ENCODE measurements at regions not wholly inside any gene's neighbourhood (a gene's known extent, or its start where the extent isn't known, plus 50 kb on each side); places are given as distances from the start of the nearest gene placed in this dataset.
A peak's percentile ranks its signal among the peaks of the same experiment; 100 is the strongest.
"Not testable (repeated sequence)": the region's sequence is repeated elsewhere in the genome, so short reads cannot be mapped to it uniquely, and the experiment has no call there.

GRCh38 chr3:98657457-98657856 lies 64.0 kb upstream of the CPOX start:
- TF ChIP-seq CTCF (conservative IDR thresholded peaks at IDR 0.05; ENCODE audit: control insufficient read depth, insufficient read depth, low read depth, low read length): no peak
- peak; percentile 9 for DNase-seq (ENCODE audit: low read depth)
- no peak overlapping the region for H3K4me3 ChIP-seq (ENCODE audit: control insufficient read depth, low read depth, low read length)

GRCh38 chr3:98662699-98663098 lies 69.3 kb upstream of the CPOX start:
- no peak overlapping the region for H3K4me3 ChIP-seq (ENCODE audit: control insufficient read depth, low read depth, low read length)
- no peak for TF ChIP-seq CTCF (conservative IDR thresholded peaks at IDR 0.05; ENCODE audit: control insufficient read depth, insufficient read depth, low read depth, low read length)
- DNase-seq (ENCODE audit: low read depth): no peak

- no peak overlapping the region for H3K4me3 ChIP-seq (ENCODE audit: control insufficient read depth, low read depth, low read length)
- no peak for DNase-seq (ENCODE audit: low read depth)
- no peak for TF ChIP-seq CTCF (conservative IDR thresholded peaks at IDR 0.05; ENCODE audit: control insufficient read depth, insufficient read depth, low read depth, low read length)
Observed at GRCh38 chr3:98670020-98670419, 76.6 kb upstream of the CPOX start.

GRCh38 chr3:98679986-98680385 lies 83.2 kb upstream of the ST3GAL6 start:
- no peak for TF ChIP-seq CTCF (conservative IDR thresholded peaks at IDR 0.05; ENCODE audit: control insufficient read depth, insufficient read depth, low read depth, low read length)
- DNase-seq (ENCODE audit: low read depth): no peak
- no peak overlapping the region for H3K4me3 ChIP-seq (ENCODE audit: control insufficient read depth, low read depth, low read length)

- TF ChIP-seq CTCF (conservative IDR thresholded peaks at IDR 0.05; ENCODE audit: control insufficient read depth, insufficient read depth, low read depth, low read length): no peak
- DNase-seq (ENCODE audit: low read depth): peak; percentile 82
Observed at GRCh38 chr3:98680723-98681122, 82.4 kb upstream of the ST3GAL6 start.

GRCh38 chr3:98681486-98681885 lies 81.7 kb upstream of the ST3GAL6 start:
- no peak overlapping the region for H3K4me3 ChIP-seq (ENCODE audit: control insufficient read depth, low read depth, low read length)
- no peak for DNase-seq (ENCODE audit: low read depth)
- TF ChIP-seq CTCF (conservative IDR thresholded peaks at IDR 0.05; ENCODE audit: control insufficient read depth, insufficient read depth, low read depth, low read length): no peak

More at GRCh38 chr3:98680723-98681122, 82.4 kb upstream of the ST3GAL6 start:
- H3K4me3 ChIP-seq (ENCODE audit: control insufficient read depth, low read depth, low read length): no peak overlapping the region

- DNase-seq (ENCODE audit: low read depth); H3K4me3 ChIP-seq (ENCODE audit: control insufficient read depth, low read depth, low read length): not testable (repeated sequence)
Observed at GRCh38 chr3:98682391-98682790, 80.7 kb upstream of the ST3GAL6 start.
